Breast epithelium (tissue), 3 donors: ENCODE measurements at regions not wholly inside any gene's neighbourhood (a gene's known extent, or its start where the extent isn't known, plus 50 kb on each side); places are given as distances from the start of the nearest gene placed in this dataset.

ENCODE experiments used
- POLR2A ChIP-seq: fragments of 450-650 bp; IDR thresholded peaks from one replicate; pipeline ENCODE4 v1.6.1; 2016; ENCODE audit warnings: antibody characterized with exemption, mild to moderate bottlenecking, moderate library complexity
- TF ChIP-seq, protein P1 (sequence below), 3 donors: fragments of 450-650 bp; IDR thresholded peaks; one replicate each; pipeline ENCODE4 v1.5.1; 2016 to 2017; ENCODE audit warnings: antibody characterized with exemption in 3 of 3, mild to moderate bottlenecking in 3 of 3, moderate library complexity in 3 of 3

DNA sequence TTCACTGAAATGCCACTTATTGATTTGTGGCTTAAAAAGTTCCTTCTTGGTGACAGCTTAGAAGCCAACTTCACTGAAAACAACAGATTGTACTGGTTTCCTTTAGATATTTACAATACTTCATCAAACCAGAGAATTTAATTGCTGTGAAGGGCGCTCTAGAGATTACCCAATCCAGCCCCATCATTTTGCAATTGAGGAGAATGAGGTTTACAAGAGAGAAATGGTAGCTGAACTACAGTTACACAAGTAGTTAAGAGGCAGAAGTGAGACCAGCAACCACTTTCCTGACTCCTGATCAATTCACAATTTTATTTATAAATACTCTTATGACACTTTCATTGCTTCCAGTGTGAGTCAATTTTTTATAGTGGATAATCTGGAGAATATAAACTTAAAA lies 103.5 kb upstream of the APC start:
- TF ChIP-seq, protein P1, sequence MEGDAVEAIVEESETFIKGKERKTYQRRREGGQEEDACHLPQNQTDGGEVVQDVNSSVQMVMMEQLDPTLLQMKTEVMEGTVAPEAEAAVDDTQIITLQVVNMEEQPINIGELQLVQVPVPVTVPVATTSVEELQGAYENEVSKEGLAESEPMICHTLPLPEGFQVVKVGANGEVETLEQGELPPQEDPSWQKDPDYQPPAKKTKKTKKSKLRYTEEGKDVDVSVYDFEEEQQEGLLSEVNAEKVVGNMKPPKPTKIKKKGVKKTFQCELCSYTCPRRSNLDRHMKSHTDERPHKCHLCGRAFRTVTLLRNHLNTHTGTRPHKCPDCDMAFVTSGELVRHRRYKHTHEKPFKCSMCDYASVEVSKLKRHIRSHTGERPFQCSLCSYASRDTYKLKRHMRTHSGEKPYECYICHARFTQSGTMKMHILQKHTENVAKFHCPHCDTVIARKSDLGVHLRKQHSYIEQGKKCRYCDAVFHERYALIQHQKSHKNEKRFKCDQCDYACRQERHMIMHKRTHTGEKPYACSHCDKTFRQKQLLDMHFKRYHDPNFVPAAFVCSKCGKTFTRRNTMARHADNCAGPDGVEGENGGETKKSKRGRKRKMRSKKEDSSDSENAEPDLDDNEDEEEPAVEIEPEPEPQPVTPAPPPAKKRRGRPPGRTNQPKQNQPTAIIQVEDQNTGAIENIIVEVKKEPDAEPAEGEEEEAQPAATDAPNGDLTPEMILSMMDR (IDR thresholded peaks at IDR 0.05) = no peak
- TF ChIP-seq POLR2A = no peak
